NB4 (cell line): ENCODE measurements at regions not wholly inside any gene's neighbourhood (a gene's known extent, or its start where the extent isn't known, plus 50 kb on each side); places are given as distances from the start of the nearest gene placed in this dataset.

Experiments
- MYC ChIP-seq: IDR thresholded peaks from 2 replicates; pipeline ENCODE4 v1.6.1; 2011; ENCODE audit warnings: low read depth, low read length
- POLR2A ChIP-seq: IDR thresholded peaks from 2 replicates; pipeline ENCODE4 v1.6.1; 2011; ENCODE audit warnings: mild to moderate bottlenecking; ENCODE audit not compliant: insufficient read length; ENCODE audit errors: extremely low read depth
- TF ChIP-seq, protein P1 (sequence below): IDR thresholded peaks from one replicate; pipeline ENCODE4 v1.5.1; 2012; ENCODE audit warnings: low read depth, low read length

DNA sequence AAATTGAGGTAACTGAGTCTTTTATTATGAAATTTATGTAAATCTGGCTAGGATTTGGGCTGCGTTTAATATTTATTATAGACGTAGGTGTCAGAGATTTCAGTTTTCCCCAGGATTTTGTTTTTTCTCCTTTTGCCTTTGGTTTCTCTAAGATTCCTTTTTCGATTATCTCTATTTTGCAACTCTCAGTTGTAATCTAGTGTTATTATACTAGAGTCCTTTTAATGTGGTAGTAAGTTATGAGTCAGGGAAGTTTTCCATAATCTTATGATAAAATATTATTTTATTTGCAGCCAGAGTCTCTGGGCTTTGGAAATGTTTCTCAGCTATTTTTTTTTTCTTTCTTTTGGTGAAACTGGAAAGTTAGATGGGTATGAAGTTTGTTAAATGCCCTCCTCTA is 1043.8 kb downstream of the PLA2G4A start:
- TF ChIP-seq POLR2A (no peak), MYC (no peak)
- TF ChIP-seq, protein P1, sequence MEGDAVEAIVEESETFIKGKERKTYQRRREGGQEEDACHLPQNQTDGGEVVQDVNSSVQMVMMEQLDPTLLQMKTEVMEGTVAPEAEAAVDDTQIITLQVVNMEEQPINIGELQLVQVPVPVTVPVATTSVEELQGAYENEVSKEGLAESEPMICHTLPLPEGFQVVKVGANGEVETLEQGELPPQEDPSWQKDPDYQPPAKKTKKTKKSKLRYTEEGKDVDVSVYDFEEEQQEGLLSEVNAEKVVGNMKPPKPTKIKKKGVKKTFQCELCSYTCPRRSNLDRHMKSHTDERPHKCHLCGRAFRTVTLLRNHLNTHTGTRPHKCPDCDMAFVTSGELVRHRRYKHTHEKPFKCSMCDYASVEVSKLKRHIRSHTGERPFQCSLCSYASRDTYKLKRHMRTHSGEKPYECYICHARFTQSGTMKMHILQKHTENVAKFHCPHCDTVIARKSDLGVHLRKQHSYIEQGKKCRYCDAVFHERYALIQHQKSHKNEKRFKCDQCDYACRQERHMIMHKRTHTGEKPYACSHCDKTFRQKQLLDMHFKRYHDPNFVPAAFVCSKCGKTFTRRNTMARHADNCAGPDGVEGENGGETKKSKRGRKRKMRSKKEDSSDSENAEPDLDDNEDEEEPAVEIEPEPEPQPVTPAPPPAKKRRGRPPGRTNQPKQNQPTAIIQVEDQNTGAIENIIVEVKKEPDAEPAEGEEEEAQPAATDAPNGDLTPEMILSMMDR = no peak
